GM19438 (cell line): ENCODE measurements at regions not wholly inside any gene's neighbourhood (a gene's known extent, or its start where the extent isn't known, plus 50 kb on each side); places are given as distances from the start of the nearest gene placed in this dataset.

ENCODE experiments used
- ATAC-seq: cut with Tn5 transposase; IDR thresholded peaks from one replicate; pipeline ENCODE4 v1.9.1; 2021; ENCODE audit warnings: low read depth; ENCODE audit not compliant: unreplicated experiment

DNA sequence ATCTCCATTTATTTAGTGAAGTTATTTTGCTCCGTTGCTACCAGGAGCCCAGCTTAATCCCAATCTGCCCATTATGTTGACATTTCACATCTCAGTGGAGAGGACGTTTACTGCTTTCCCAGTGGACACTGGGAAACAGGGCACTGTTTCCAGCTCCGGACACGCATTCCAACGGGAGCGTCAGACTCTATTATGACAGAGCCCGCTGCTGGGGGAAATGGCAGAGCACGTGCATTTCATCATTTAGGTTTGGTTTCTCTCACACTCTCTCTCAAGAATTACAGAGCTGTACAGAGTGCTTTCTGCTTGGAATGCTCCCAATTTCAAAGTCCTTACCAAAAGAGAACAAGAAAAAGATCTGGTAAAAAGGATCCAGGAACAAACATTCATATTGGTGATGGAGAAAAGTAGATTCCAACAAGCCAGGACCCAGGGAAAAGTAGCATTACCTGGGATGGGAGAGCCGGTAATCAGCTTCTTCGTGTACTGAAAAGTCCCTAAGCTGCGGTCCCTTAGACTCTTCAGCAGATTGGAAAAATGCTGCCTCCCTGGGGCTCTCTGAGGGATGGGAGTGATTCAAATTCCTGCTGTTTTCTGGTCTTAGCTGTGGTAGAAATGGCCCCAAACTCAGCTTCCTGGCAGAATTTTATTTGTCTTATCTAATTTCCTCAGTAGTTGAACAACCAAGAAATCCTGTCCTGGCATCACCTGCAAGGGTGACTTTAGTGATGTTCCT lies 136.0 kb upstream of the THBS1 start:
- ATAC-seq: no peak

DNA sequence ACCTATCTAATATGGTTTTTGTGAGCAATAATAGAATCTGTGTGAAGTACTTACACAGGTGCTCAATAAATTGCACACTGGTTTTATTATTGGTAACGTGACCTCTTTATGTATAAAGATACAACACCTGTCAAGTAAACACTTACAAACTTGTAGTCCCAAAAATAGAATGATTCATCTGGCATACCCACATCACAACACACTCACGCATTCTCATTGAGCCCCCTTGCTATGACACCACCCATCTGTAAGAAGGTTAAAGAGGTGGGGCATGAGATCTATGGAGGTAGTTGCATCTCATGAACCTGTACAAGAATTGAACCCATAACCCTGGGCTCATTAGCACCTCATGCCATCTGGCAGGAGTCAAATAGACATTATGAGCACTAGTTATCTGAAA lies 134.9 kb upstream of the THBS1 start:
- ATAC-seq: no peak

DNA sequence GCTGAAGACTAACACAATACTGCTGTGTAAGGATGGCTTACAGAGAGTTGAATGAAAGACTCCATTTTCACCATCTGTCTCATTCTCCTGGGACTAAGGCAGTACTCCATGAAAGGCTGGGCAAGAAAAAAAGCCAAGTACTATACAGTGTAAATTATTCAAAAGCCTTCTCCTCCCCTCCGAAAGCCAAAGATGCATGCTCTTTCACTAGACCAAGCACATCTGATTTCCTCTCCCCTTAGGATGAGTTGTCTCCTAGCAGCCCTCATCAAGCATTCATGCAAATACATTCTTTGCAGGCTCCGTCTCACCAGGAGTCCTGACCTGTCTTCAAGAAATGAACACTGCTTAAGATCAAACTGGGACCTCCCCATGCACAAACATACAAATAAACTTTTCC lies 133.5 kb upstream of the THBS1 start:
- no peak for ATAC-seq

DNA sequence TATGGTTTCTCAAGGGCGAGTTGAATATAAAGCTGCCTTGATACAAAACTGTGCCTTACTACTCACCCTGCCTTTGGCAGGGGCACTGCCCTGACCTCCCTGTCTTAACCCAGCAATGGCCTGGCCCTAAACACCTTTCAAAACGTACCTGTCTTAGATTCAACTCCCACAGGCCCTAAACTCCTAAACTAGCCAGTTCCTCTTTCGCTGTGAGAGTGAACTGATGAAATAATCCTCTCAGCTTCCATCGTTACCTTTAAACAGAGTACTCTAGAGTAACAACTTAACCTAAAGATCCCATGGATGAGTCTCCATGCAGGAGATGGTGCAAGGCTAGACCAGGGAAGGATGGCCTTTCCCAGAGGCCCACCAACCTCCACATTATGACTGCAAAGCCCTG lies 133.0 kb upstream of the THBS1 start:
- no peak for ATAC-seq

DNA sequence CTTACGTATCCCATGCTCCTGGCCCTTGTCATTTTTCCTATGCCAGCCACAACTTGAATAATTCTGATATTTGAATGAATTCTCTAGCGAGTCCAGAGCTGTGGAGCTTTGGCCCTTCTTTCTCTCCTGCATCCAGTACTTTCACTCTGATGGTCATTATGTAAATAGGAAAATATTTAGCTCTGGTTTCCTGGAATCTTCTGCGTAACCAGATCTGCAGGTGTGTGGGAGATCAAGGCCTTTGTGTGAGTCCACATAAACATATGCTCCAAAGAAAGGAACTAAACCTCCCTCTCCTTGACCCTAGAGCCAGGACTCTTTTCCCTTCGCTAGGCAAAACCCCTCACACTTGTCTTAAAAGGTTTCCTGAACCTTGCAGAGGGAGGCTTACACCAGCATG lies 132.5 kb upstream of the THBS1 start:
- no peak for ATAC-seq

DNA sequence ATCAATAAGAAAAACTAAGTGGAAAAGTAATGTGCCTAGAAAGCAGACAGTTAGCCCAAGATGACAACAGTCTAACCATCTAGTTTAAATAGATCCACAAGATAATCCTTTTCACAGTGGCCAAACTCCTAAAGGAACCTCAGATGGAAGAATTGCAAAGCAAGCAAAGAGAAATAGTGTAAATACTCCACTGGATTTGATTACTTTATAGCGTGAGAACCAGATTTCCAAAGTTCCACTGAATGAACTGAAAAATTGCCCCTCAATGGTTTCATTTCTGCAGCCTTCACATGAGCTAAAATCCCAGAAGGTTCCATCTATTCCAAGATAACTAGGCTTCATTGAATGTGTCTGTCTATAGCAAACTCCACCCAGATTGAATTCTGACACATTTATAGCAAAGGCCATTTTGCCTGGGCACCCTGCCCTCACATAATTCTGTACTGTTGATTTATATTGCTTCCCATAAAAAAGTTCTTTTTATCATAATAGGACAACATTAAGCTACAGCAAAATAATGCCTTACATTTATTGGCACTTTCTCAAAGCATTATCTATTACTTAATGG lies 129.7 kb upstream of the THBS1 start:
- no peak for ATAC-seq

DNA sequence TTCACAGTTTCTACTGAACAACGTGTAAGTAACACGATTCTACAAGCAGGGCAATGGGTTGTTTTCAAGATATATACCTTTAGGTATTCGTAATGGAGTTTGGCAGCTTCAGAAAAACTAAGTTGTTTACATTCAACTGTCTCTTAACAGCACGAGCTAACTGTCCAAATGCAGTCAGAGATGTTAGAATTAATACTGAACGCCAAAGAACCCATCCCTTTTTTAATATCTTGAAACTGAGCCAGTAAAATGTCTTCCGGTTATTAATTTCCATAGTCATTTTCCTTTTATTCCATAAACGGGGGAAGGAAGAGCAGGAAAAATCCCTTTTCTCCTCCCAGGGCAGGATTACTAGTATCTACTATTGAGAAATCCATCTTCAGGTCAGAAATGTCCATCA lies 129.0 kb upstream of the THBS1 start:
- no peak for ATAC-seq

DNA sequence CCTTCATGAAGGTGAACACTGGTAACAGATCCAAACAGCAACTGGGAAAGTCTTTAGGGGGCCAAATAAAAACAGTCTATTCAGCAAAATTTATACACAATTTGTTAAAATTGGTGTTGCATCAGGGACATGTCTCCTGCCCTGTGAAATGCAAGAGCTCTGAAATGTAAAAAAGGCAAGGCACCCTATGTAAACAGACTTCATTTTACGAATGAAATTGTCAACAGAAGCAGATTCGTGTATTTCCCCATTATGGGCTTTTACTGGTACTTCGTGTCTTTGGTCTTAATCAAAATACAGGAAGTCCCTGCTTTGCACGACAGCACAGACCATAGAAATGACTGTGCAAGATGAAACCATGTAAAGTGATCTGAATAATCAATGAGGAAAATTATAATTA lies 127.3 kb upstream of the THBS1 start:
- no peak for ATAC-seq

DNA sequence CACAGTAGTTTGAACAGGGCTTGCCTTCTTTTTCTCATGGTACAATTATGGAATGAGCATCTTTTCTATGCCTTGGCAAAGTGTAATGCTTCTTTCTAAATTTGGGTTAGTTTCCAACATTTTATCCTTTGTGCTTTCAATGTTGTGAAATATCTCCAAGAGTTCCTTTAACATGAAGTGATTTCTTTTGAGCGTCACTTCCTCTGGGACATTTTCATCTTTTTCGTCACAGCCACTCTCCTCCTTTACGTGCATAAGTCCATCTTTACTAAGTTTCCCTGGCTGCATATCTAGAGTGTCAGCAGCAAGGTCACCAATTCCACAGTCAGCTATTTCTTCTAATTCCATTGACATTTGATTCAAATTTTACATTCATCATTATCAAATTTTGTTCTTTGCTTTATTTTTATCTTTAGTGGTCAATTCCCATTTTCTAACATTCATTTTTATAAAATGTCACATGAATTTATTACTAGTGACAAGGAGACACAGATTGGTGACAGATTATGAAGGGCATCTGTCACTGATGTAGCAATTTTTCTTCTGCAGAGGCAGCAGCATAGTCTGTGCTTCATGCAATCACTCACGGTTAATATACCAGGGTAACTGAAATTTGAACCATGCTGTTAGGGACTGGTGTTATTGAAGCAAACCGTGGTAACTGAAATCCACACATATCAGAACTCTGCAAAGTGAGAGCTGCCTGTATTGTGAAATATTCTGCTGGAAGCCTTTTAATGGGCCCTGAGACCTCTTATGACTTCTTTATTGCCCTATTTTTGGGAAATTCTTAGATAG lies 126.5 kb upstream of the THBS1 start:
- no peak for ATAC-seq

DNA sequence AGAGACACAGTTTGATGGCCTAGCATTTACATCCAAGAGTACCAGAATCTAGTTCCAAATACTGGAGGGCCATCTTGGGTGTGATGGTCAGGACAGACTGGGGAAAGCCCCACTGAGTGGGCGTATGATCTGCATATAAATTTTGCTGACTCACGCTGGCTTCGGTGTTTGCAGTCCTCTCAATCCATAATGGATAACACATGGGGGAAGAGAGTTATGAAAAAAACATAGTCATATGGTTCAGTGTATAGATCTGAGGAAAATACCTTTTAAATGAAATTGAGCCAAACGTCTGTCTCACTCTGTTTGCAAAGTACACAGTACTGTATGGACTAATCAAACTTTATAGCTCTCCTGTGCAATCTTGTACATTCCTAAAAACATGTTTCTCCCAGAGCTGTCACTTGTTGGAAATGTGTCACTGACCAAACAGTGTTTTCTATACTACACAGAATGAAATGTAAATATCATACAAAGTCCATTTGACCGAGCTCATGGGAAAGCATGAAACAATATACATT lies 125.3 kb upstream of the THBS1 start:
- ATAC-seq: no peak

DNA sequence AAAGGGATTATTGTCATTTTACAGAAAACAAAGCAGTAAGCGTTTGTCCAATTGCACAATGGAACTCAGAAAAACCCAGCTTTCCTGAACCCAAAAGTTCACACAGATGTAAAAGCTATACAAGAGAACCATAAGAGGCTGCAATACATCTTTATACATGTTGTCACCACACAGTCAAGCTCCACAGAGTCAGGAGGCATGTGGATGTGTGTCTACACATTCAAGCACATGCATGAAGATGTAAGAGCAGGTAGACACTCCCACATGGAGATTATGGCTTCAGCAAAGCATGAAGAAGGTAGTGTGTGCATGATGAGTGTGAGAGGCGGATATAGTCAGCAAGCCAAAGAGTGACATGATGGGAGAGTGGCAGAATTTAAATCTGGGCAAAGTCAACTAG lies 124.7 kb upstream of the THBS1 start:
- no peak for ATAC-seq

DNA sequence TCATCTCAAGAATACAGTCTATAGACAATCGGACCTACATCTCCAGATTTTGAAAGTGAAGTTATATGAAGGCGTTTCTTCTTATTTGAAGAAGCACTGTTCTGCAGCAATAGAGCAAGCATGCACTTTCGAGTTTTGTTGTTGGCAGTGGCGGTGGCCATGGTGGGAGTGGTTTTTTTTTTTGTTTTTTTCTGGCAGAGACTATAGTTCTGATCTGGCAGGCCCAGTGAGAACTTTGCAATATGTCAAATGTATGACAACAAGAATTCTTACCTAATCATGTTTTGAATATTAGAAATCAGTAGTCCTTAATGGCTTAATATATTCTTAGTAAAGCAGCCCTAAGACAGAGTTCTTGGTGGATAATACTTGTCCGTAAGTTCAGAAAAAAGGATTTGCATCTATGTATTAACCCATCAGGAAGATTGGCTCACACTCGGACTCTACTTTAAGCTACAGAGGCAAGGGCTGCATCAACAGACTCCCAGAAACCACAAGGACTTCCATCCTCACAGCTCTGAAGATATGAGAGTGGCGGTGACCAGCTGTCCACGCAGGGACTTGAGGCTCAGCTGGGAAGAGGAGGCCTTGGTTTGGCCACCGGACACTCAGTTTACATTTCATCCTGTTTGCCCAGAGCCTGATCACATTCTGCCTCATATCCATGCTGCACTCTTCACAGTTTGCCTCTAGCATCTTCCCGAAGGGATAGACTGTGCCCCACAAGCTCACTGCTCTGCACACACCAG lies 124.1 kb upstream of the THBS1 start:
- no peak for ATAC-seq

DNA sequence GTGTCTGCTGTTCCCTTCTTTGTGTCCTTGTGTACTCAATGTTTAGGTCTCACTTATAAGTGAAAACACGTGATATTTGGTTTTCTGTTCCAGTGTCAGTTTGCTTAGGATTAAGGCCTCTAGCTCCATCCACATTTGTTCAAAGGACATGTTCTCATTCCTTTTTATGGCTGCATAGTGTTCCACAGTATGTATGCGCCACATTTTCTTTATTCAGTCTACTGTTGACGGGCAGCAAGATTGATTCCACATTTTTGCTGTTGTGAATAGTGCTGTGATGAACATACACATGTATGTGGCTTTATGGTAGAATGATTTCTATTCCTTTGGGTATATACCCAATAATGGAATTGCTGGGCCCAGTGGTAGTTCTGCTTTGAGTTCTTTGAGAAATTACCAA lies 122.7 kb upstream of the THBS1 start:
- no peak for ATAC-seq

DNA sequence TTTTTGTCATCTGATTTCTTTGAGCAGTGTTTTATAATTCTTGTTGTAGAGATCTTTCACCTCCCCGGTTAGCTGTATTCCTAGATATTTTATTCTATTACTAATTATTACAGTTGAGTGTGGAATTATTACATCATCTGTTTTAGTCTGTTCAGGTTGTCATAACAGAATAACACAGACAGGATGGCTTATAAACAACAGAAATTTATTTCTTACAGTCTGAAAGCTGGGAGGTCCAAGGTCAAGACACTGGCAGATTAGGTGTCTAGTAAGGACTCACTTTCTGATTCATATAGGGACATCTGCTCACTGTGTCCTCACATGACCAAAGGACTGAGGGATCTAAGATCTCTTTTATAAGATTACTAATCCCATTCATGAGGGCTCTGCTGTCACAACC lies 121.3 kb upstream of the THBS1 start:
- no peak for ATAC-seq

DNA sequence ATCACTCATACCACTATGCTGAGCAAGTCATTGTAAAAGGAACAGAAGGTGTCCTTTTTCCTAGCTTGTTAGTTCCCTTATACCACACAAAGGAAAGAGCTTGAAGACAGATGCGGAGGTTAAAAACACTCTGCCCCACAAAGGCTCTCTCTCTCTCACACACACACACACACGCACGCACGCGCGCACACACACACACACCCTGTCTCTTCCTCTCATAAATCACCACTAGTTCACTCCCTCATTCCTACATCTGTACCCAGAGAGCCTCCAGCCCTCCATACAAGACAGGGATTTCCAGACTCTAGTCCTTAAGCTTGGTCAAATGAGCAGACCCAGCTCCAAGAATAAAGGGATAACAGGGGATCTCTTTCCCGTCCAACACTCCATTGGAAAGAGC lies 120.1 kb upstream of the THBS1 start:
- ATAC-seq: no peak

DNA sequence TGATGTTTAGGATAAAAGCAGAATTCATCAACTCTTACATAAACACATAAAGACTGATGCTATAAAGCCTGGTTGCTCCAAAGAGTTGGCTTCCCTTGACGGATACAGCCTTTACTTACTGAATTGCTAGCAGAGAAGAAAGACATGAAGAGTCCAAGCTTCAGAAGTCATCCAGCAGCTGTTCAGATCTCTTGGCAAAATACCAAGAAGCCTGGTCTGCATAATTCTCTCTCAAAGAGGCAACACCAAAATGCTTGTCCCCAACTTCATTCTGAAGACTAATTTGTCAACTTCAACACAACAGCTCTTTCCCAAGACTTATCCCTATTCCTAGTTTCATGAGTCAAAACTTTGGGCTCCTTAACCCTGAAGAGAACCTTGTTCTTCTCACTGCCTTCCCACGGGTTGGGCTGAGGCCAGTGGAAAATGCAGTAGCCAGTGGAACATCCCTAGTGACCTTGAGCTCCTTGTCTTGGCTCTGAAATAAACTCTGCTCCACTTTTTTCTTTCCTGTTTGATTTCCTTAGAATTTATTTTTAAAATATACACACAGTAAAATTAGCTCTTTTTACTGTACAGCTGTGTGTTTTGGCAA lies 119.2 kb upstream of the THBS1 start:
- ATAC-seq: no peak

DNA sequence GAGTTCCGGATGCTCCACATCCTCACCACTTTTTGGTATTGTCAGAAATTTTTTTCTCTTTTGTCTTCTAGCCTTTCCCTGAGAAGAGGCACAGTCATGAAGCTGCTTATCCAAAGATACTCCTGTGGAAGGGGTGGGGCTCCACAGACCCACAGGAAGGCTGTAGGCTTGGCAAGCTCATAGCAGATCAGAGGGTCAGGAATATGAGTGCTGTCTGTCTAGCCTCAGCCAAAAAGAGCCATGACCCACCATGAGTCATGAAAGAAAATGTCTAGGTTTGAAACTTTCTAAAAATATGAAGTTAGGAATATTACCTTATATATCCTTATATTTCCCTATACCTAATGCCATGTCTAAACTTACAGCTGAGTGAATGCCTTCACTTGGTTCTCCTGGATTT lies 118.2 kb upstream of the THBS1 start:
- ATAC-seq: no peak

DNA sequence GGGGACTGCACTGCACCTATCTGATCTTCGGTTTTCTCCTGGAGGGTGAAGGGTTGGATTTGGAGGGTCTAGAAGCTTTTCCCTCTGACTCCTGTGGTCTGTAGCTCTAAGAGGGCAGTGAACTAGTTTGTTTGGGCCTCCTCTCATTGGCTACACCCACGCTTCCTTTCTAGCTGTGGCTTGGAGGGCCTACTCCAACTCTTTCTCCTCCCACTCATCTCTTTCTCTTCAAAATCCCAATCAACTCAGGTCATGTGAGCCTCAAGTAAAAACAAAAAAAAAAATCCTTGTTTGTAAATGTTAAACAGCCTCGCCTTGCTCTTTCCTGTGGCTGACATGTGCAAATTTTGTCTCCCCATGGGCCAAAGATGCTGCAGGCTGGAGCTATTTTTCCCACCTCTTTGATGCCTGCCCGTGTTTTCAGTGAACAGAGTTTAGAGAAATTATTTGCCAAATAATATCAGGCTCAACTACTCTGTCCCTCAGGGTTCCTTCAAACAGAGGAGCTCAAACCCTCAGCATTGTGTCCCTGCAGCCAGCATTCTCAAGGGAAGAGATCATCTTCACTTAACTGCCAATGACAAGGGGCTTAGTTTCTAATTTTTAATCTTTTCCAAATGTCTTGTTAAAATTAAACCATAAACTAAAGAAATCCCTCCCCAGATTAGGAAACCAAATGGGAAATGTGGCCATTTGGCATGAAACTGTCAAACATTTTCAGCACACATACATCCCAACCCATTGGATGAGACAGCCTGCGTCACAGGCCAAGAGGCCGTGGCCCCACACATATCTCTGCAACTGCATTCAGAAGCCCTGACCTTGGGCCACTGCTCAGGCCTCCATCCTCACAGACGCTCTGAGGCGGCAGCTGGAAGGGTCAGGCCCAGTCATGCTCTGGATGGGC lies 114.8 kb upstream of the THBS1 start:
- ATAC-seq: no peak

DNA sequence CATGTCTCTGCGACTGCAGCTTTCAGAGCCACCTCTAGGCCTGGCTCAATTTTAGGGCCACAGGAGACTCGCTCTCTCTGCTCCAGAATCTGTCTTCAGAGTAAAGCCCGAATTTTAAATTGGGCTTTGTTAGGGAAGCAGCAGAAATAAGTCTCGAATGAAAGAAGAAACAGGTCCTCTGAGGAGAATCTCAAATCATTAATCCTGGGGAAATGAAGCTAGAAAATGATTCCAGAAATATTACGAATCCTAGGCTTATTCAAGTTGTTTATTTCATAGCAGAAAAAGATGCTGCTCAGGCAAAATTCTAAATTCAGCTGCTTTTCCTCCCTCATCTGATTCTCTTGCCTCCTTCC lies 114.2 kb upstream of the THBS1 start:
- no peak for ATAC-seq

DNA sequence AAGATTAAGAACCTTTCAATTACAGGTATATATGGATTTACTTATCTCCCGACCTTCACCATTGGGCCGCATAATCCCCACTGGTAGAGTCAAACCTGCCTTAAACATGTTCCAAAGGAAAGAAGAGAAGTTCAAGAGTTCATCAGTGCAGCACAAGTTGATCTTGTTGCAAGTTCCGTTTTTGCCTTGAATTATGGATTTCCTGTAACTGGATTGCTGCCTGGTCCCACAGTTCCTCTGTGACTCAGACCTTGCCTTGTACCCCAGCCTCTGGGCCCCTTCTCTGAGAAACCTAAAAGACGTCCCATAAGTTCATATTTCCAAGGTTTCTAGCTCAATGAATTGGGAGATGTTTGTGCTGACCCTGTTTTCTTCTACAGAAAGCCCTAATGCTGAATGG lies 112.5 kb upstream of the THBS1 start:
- ATAC-seq: no peak
